Hepatocyte (in vitro differentiated cells): ENCODE measurements at regions not wholly inside any gene's neighbourhood (a gene's known extent, or its start where the extent isn't known, plus 50 kb on each side); places are given as distances from the start of the nearest gene placed in this dataset.

Experiments used
- DNase-seq: peaks from one replicate; pipeline ENCODE4 v3.0.0-alpha.2; 2016; ENCODE audit warnings: low spot score
- H2AFZ ChIP-seq: fragments of 200-600 bp; sonication (generic); 2 replicates; pipeline ENCODE4 v1.6.0; 2016; ENCODE audit warnings: antibody characterized with exemption, mild to moderate bottlenecking
- H3K27ac ChIP-seq: fragments of 200-600 bp; sonication (generic); 2 replicates; pipeline ENCODE4 v1.5.1; 2016; ENCODE audit warnings: mild to moderate bottlenecking
- H3K27me3 ChIP-seq: fragments of 200-600 bp; sonication (generic); 2 replicates; pipeline ENCODE4 v1.6.1; 2016
- H3K36me3 ChIP-seq: fragments of 200-600 bp; sonication (generic); replicated peaks from 2 replicates; pipeline ENCODE4 v1.5.1; 2016; ENCODE audit warnings: low read depth; ENCODE audit not compliant: insufficient read depth
- H3K4me1 ChIP-seq: fragments of 200-600 bp; sonication (generic); 2 replicates; pipeline ENCODE4 v1.5.1; 2016; ENCODE audit warnings: mild to moderate bottlenecking, moderate library complexity; ENCODE audit not compliant: insufficient read depth
- H3K4me2 ChIP-seq: fragments of 200-600 bp; sonication (generic); 2 replicates; pipeline ENCODE4 v1.6.0; 2016
- H3K4me3 ChIP-seq: fragments of 200-600 bp; sonication (generic); 2 replicates; pipeline ENCODE4 v1.5.1; 2016; ENCODE audit warnings: mild to moderate bottlenecking
- H3K79me2 ChIP-seq: fragments of 200-600 bp; sonication (generic); 2 replicates; pipeline ENCODE4 v1.6.0; 2017; ENCODE audit warnings: mild to moderate bottlenecking
- H3K9me2 ChIP-seq: fragments of 200-600 bp; sonication (generic); replicated peaks from 2 replicates; pipeline ENCODE4 v1.6.0; 2017; ENCODE audit warnings: mild to moderate bottlenecking; ENCODE audit not compliant: insufficient read depth
- H3K9me3 ChIP-seq: fragments of 200-600 bp; sonication (generic); 2 replicates; pipeline ENCODE4 v1.5.1; 2016; ENCODE audit warnings: low read depth, mild to moderate bottlenecking
- H4K20me1 ChIP-seq: fragments of 200-600 bp; sonication (generic); 2 replicates; pipeline ENCODE4 v1.6.0; 2016; ENCODE audit warnings: mild to moderate bottlenecking; ENCODE audit not compliant: insufficient read depth, poor library complexity, severe bottlenecking
- EZH2 ChIP-seq: fragments of 200-600 bp; sonication (generic); IDR thresholded peaks from 2 replicates; pipeline ENCODE4 v1.6.1; 2016; ENCODE audit warnings: antibody characterized with exemption, mild to moderate bottlenecking, borderline replicate concordance
- EZH2phosphoT487 ChIP-seq: fragments of 200-600 bp; sonication (generic); IDR thresholded peaks from one replicate; pipeline ENCODE4 v1.6.1; 2018; ENCODE audit warnings: antibody characterized with exemption, mild to moderate bottlenecking, low read depth, moderate library complexity; ENCODE audit not compliant: unreplicated experiment, severe bottlenecking
- WGBS: methylation state at CpG from one replicate; pipeline ENCODE4 v1.1.6; 2016; ENCODE audit warnings: low lambda C conversion rate; ENCODE audit errors: missing lambda C conversion rate; 5-methylcytosine and 5-hydroxymethylcytosine counted together
- TF ChIP-seq, protein P1 (sequence below): fragments of 200-600 bp; sonication (generic); IDR thresholded peaks from 2 replicates; pipeline ENCODE4 v1.5.1; 2016; ENCODE audit warnings: antibody characterized with exemption, mild to moderate bottlenecking; ENCODE audit not compliant: poor library complexity

DNA sequence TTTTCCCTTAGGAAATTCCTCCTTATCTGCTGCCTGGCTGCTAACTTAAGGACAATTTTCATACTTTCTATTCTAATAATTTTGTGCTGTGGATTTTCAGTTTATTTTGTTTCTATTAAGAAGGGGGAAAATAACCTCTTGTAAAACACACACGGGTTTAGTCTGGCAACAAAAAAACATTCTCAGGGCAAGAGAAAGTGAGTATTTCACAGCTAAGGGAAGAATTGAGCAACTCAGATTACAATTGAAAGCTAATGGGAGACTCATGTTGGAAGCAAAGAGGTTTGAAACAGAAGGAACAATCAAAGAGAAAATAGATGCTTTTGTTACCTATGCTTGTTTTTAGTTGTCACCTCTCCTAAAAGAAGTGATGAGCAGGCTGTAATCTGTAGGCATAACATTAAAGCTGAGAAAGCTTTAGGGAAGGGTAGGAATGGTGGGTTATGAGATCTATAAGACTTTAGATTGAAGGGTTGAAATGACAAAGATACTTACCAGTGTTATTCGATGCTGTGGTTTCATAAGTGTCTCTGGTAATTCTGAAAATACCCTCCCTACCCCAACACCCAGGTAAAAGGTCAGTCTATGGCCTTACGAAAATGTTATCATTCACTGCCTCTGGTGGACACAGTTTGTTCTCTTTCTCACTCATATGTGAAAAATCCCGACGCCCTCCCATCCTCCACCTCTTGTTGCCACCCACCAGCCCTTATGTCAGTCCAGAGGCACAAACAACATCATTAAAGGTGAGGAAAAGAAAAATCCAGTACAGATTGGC is 510.9 kb downstream of the TXNL1 start:
- H3K79me2 ChIP-seq = no peaks in the 10 kb centered on the region
- no peaks in the 10 kb centered on the region for H3K36me3 ChIP-seq
- no peaks in the 10 kb centered on the region for H3K9me2 ChIP-seq
- DNase-seq = no peak
- no peaks in the 10 kb centered on the region for H3K9me3 ChIP-seq
- H4K20me1 ChIP-seq = no peaks in the 10 kb centered on the region
- no peak overlapping the region for H3K4me2 ChIP-seq
- 82% methylated on average over 5 of the region's 5 CpGs for WGBS
- no peak for TF ChIP-seq EZH2
- TF ChIP-seq, protein P1, sequence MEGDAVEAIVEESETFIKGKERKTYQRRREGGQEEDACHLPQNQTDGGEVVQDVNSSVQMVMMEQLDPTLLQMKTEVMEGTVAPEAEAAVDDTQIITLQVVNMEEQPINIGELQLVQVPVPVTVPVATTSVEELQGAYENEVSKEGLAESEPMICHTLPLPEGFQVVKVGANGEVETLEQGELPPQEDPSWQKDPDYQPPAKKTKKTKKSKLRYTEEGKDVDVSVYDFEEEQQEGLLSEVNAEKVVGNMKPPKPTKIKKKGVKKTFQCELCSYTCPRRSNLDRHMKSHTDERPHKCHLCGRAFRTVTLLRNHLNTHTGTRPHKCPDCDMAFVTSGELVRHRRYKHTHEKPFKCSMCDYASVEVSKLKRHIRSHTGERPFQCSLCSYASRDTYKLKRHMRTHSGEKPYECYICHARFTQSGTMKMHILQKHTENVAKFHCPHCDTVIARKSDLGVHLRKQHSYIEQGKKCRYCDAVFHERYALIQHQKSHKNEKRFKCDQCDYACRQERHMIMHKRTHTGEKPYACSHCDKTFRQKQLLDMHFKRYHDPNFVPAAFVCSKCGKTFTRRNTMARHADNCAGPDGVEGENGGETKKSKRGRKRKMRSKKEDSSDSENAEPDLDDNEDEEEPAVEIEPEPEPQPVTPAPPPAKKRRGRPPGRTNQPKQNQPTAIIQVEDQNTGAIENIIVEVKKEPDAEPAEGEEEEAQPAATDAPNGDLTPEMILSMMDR = no peak
- no peaks in the 10 kb centered on the region for H3K27me3 ChIP-seq
- H2AFZ ChIP-seq = no peak overlapping the region
- H3K27ac ChIP-seq = no peak overlapping the region
- H3K4me1 ChIP-seq = no peaks in the 10 kb centered on the region
- H3K4me3 ChIP-seq = no peak overlapping the region

DNA sequence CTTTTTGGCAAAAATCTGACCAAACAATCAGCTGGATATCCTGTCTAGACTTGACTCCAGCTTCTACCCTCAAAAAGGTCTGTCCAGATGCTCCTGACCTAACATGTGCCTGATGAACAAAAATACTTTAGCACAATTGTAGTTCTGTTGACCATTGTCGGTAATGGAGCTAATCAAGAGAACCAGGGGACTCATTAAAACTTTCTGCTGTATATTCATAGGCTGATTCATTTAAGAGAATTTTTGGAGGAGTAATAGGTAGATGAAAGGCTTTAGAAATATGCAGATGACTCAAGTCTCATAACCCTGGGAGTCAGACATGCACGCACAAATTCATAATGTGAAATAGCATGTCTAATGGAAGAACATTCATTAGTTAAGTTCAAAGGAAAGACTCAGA is 514.2 kb downstream of the TXNL1 start:
- H3K4me2 ChIP-seq = no peak overlapping the region
- no peak overlapping the region for H3K27ac ChIP-seq
- no peaks in the 10 kb centered on the region for H3K79me2 ChIP-seq
- no peaks in the 10 kb centered on the region for H3K9me3 ChIP-seq
- TF ChIP-seq EZH2 (no peak), EZH2phosphoT487 (no peak)
- TF ChIP-seq, protein P1 = no peak
- H3K9me2 ChIP-seq = no peaks in the 10 kb centered on the region
- WGBS = 85% methylated on average over 2 of the region's 2 CpGs
- H4K20me1 ChIP-seq = no peaks in the 10 kb centered on the region
- H3K4me1 ChIP-seq = no peaks in the 10 kb centered on the region
- H3K36me3 ChIP-seq = no peaks in the 10 kb centered on the region
- DNase-seq = no peak
- no peak overlapping the region for H2AFZ ChIP-seq
- H3K27me3 ChIP-seq = no peaks in the 10 kb centered on the region
- H3K4me3 ChIP-seq = no peak overlapping the region

- Histone ChIP-seq H3K9me2 (no peaks in the 10 kb centered on the region), H3K36me3 (no peaks in the 10 kb centered on the region), H3K4me2 (no peak overlapping the region), H3K27ac (no peak overlapping the region), H3K4me3 (no peak overlapping the region), H3K79me2 (no peaks in the 10 kb centered on the region), H3K27me3 (no peaks in the 10 kb centered on the region), H2AFZ (no peak overlapping the region), H3K9me3 (no peaks in the 10 kb centered on the region), H3K4me1 (no peaks in the 10 kb centered on the region), H4K20me1 (no peaks in the 10 kb centered on the region)
- TF ChIP-seq EZH2phosphoT487 = no peak
- TF ChIP-seq, protein P1 = no peak
- TF ChIP-seq EZH2 = no peak
- 80% methylated on average over 1 of the region's 1 CpG for WGBS
- DNase-seq = no peak
These were observed 516.7 kb downstream of the TXNL1 start for GRCh38 chr18:56121669-56122068.
